SK-N-MC (cell line): ENCODE measurements at regions not wholly inside any gene's neighbourhood (a gene's known extent, or its start where the extent isn't known, plus 50 kb on each side); places are given as distances from the start of the nearest gene placed in this dataset.

ENCODE experiments used
- EZH2 ChIP-seq: fragments of 200-600 bp; sonication (generic); IDR thresholded peaks from one replicate; pipeline ENCODE4 v1.6.1; 2017; ENCODE audit warnings: antibody characterized with exemption
- FOXP2 ChIP-seq: optimal IDR thresholded peaks from 2 replicates; pipeline ENCODE3; 2011; ENCODE audit warnings: mild to moderate bottlenecking, moderate library complexity; ENCODE audit not compliant: insufficient read depth; ENCODE audit errors: extremely low read length, control extremely low read depth
- POLR2AphosphoS5 ChIP-seq: IDR thresholded peaks from 2 replicates; pipeline ENCODE4 v1.6.1; 2012; ENCODE audit warnings: mild to moderate bottlenecking, low read depth, low read length, borderline replicate concordance

DNA sequence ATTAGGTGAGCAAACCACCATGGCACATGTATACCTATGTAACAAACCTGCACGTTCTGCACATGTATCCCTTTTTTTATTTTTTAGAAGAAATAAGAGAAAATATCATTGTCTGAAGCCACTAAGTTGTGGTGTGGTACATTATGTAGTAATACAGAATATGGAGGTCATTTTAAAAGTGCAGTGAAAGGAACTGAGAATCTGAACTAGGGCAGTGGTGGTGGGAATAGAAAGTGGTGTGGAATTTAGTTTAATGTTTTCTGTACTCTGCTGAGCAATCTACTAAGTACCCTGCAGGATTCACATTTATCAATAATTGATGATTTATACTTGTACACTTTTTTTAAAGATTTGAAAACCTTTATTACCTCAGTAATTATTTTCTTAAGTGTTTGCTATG, 283.5 kb downstream of the CHL1 start:
- TF ChIP-seq POLR2AphosphoS5 = no peak
- no peak for TF ChIP-seq FOXP2
- no peak for TF ChIP-seq EZH2
